C4-2B (cell line): ENCODE measurements at regions not wholly inside any gene's neighbourhood (a gene's known extent, or its start where the extent isn't known, plus 50 kb on each side); places are given as distances from the start of the nearest gene placed in this dataset.
"Not testable (repeated sequence)": the region's sequence is repeated elsewhere in the genome, so short reads cannot be mapped to it uniquely, and the experiment has no call there.

Experiments
- H3K27ac ChIP-seq: fragments of 450-650 bp; 2 replicates; pipeline ENCODE4 v1.5.1; 2017
- ZFX ChIP-seq: fragments of 450-650 bp; IDR thresholded peaks from 2 replicates; pipeline ENCODE4 v1.6.1; 2017
- TF ChIP-seq, protein P1 (sequence below): fragments of 450-650 bp; conservative IDR thresholded peaks from 2 replicates; pipeline ENCODE4 v1.5.1; 2017; ENCODE audit warnings: mild to moderate bottlenecking

DNA sequence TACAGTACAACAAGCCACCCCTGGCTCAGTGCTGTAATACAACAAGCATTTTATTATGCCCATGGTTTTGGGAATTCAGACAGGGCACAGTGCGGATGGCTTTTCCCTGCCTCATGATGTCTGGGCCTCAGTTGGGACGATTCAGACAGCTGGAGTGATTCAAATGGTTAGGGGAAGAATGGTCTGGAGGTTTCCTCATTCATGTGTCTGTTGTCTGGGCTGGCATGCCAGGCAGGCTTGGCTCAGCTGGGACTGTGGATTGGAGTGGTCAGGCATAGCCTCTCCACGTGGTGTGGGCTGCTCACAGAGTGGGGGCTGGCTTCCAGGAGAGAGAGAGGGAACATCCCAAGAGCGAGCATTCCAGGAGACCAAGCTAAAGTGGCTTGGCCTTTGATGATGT, 164.4 kb downstream of the C11orf91 start:
- no peak overlapping the region for H3K27ac ChIP-seq
- TF ChIP-seq ZFX, result no peak
- TF ChIP-seq, protein P1, sequence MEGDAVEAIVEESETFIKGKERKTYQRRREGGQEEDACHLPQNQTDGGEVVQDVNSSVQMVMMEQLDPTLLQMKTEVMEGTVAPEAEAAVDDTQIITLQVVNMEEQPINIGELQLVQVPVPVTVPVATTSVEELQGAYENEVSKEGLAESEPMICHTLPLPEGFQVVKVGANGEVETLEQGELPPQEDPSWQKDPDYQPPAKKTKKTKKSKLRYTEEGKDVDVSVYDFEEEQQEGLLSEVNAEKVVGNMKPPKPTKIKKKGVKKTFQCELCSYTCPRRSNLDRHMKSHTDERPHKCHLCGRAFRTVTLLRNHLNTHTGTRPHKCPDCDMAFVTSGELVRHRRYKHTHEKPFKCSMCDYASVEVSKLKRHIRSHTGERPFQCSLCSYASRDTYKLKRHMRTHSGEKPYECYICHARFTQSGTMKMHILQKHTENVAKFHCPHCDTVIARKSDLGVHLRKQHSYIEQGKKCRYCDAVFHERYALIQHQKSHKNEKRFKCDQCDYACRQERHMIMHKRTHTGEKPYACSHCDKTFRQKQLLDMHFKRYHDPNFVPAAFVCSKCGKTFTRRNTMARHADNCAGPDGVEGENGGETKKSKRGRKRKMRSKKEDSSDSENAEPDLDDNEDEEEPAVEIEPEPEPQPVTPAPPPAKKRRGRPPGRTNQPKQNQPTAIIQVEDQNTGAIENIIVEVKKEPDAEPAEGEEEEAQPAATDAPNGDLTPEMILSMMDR, result no peak

- H3K27ac ChIP-seq, result no peak overlapping the region
- TF ChIP-seq, protein P1, result no peak
- TF ChIP-seq ZFX, result no peak
Measured at GRCh38 chr11:33534575-33534974, 166.1 kb downstream of the C11orf91 start.

GRCh38 chr11:33533386-33534052, 167.1 kb downstream of the C11orf91 start:
- no peak for TF ChIP-seq ZFX
- TF ChIP-seq, protein P1, result no peak
- no peak overlapping the region for H3K27ac ChIP-seq

DNA sequence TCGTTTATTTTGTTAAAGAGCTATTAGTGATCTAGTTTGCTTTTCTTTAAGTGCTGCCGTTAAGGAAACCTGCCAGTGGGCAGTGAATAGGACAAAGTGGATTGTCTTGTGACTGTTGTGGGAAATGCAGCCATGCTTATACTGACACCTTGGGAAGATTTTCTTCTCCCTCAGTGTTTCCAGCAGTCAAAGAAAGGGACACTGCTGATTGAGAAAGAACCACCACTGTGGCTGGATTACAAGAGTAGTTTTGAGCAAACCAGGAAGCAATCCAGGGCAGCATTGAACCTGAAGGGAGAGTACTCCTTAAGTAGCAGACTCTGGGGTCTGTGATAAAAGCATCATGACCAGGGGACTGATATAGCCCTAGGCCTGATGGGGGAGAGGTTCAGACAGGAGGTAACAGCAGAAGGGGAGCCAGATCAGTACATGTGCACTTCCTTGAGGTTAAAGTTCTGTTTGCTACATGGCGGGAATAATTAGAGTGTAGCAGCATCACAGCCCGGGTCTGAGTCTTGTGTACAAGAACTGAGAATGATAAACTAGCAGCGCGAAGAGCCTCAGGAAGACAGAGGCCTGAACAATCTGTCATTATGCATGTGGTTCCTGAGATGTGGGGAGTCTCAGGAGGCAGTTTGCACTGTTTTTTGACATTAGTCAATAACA, 167.8 kb downstream of the C11orf91 start:
- H3K27ac ChIP-seq, result no peak overlapping the region
- no peak for TF ChIP-seq ZFX

GRCh38 chr11:33532257-33532656, 168.4 kb downstream of the C11orf91 start:
- TF ChIP-seq ZFX, result no peak
- TF ChIP-seq, protein P1, result no peak; the same call in 1 of the 2 replicates
- H3K27ac ChIP-seq, result no peak overlapping the region

DNA sequence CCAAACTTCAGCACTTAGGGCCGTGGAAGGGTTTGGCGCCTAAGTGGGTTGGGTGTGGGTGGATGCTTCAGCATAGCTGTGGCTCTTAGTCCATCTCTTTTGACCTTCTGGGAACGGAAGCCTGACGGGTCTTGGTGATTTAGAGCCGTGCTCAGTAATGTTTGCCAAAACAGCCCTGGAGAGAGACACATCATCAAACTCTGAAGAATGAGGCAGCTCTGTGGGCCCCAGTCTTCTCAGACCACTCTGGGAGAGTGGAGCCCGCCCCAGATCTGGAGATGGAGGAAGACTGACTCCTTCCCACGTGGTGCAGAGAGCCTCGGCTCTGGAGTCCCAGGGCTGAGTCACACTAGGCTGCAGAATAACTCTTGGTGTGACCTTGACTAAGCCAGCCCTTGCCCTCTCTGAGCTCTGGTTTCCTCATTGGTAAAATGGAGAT, 168.9 kb downstream of the C11orf91 start:
- no peak for TF ChIP-seq ZFX
- TF ChIP-seq, protein P1, result no peak
- H3K27ac ChIP-seq, result no peak overlapping the region

DNA sequence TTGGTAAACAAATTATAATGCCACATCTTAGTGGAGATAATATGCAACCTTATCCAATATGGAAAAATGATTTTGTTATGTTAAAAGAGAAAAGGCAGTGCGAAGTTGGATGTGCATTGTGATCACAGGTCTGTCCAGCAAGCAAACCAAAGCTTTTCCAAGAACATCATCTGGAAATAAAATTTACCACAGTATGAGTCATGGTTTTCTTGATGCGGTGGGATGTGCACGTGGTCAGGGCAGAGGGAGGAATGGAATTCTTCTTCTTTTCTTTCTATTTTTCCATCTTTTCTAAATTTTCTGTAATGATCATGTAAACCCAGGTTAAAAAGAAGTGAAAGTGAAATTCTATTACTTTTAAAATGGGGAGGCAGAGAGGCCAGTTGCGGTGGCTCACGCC, 169.8 kb downstream of the C11orf91 start:
- TF ChIP-seq, protein P1, result no peak
- no peak for TF ChIP-seq ZFX
- no peak overlapping the region for H3K27ac ChIP-seq

DNA sequence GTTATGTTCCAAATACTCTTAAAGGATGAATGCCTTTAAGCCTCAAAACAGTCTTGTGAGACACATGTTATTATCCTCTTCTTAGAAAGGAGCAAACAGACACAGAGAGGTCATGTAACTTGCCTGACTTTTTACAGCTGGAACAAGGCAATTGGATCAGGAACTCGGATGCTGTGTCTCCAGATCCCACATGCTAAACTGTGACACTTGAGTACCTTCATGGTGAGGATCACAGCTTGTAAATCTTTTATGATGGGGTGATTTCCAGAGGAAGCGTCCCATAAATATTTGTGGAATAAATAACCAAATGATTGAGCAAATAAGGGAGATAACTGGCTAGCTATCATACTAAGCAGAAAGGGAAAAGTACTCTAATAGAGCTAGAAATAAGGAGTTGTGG, 171.2 kb downstream of the C11orf91 start:
- TF ChIP-seq, protein P1, result no peak
- TF ChIP-seq ZFX, result no peak
- no peak overlapping the region for H3K27ac ChIP-seq

- not testable (repeated sequence) for H3K27ac ChIP-seq
Measured at GRCh38 chr11:33527738-33528137, 172.9 kb downstream of the C11orf91 start.
